ENCODE measurements at regions not wholly inside any gene's neighbourhood (a gene's known extent, or its start where the extent isn't known, plus 50 kb on each side); places are given as distances from the start of the nearest gene placed in this dataset.
"Not testable (repeated sequence)": the region's sequence is repeated elsewhere in the genome, so short reads cannot be mapped to it uniquely, and the experiment has no call there.

DNA sequence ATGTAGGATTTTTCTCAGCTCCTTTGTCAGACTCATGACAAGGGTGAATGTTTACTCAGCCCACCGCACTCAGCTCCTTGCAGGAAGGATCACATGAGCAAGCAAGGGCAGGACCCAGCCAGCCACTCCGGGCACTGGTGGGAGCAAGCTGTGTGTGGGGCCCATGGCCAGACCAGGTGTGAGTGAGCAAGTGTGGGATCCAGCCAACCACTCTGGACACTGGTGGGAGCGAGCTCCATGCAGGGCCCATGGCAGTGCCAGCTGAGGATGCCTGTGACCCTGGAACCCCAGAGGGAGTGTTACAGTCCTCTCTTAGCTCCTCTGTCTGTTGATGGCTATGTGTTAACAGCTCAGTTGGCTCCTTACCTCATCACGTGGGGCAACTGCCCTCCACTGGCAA is 2750.6 kb downstream of the PCDH7 start:
- no peak for DNase-seq (ENCODE audit: low read depth)

DNA sequence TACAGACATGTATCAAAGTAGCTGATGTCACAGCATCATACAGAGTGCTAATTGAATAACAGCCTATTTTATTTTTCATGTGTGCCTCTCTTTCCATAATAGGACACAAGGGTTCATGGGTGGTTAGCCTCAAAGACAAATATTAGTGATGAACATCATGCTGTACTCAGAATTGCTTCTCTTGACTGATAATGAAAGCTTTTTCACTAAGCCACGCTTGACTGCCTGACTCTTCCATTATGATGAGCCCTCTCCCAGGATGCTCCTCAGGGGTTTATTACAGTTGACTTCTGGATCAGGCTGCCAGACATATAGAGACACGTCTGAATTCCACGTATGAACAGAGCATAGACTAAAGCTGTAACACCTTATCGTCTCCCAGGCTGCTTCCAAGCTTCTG is 2757.5 kb downstream of the PCDH7 start:
- no peak for DNase-seq (ENCODE audit: low read depth)

DNA sequence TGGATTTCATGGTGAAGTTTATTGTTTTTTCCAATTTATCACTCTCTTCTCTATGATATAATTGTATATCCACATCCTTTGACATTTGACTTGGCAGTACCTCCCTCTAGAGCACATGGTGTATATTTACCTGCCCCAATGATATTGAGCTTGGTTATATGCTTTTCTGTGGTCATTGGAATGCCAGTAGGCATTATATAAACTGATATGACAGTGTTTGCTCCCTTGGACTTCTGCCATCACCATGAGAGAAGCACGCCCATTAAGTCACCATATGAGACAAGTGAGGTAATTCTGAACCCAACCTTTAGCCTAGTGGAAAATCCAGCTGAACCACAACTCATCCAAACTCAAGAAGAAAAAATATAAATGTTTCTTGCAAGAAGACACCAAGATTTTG is 2761.5 kb downstream of the ARAP2 start:
- no peak for DNase-seq (ENCODE audit: low read depth)

DNA sequence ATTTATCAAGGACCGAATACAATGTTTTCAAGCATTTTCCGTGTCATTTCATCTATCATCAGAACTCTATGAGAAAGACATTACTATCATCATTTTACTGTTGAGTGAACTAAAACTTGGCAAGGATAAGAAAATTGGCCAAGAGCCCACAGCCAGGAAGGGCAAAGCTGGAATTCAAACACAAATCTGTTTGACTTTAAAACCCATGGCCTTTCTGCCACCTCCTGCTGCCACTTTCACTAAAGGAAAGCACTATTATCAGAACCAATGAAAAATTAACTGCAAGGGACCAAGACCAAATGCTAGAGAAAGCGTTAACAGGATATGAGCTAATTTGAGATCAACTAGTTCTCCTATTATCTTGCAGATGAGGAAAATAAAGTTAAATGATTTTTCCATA is 2759.2 kb downstream of the ARAP2 start:
- DNase-seq (ENCODE audit: low read depth) = no peak

DNA sequence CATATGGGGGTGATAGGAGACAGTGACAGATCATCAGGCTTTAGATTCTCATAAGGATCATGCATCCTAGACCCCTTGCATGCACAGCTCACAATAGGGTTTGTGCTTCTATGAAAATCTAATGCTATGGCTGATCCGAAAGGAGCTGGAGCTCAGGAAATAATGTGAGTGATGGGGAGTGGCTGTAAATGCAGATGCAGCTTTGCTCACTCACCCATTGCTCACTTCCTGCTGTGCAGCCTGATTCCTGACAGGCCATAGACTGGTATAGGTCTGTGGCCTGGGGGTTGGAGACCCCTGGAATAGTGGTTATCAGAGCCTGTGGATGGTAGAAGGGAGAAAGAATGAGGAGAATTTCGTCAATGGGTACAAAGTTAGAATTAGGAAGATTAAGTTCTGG is 2751.1 kb downstream of the ARAP2 start:
- no peak for DNase-seq (ENCODE audit: low read depth)

DNA sequence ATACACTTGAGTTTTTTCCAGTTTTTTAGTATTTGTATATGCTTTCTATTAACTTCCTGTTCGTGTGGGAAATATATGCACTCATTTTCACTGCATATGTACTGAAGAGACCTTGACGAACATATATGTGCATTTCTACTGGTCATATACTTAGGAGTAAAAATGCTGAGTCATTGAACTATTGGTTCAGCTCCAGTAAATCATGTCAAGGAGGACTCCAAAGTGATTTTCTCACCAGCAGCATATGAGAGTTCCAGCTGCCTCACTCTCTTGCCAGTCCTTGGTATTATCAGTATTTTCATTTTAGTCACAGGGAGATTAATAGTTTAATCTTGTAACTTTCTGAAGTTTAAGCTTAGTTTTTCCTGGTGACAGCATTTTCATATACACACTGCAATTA is 2750.2 kb downstream of the ARAP2 start:
- DNase-seq (ENCODE audit: low read depth) = no peak

DNA sequence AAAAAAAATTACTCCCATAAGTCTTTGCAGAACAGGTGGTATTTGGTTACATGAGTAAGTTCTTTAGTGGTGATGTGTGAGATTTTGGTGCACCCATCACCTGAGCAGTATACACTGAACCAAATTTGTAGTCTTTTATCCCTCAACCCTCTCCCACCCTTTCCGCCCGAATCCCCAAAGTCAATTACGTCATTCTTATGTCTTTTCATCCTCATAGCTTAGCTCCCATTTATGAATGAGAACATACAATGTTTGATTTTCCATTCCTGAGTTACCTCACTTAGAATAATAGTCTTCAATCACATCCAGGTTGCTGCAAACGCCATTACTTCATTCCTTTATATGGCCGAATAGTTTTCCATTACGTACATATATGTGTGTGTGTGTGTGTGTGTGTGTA is 2742.7 kb downstream of the ARAP2 start:
- not testable (repeated sequence) for DNase-seq (ENCODE audit: low read depth)

DNA sequence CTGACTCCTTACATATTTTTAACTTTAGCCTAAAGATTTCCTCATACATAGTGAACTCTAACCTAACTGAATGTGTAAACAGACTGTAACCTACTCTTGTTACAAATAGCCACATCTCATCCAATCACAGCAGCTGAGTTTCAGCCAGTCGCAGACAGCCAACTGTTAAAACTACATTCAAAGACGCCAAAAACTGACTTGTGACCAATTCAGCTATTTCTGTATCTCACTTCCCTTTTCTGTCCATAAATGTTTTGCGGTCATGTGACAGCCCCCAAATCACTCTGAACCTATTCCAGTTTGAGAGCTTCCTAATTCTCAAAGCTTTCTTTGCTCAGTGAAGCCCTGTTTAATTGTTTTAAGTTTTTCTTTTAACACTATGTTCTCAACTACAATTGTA is 2731.9 kb downstream of the ARAP2 start:
- no peak for DNase-seq (ENCODE audit: low read depth)

DNA sequence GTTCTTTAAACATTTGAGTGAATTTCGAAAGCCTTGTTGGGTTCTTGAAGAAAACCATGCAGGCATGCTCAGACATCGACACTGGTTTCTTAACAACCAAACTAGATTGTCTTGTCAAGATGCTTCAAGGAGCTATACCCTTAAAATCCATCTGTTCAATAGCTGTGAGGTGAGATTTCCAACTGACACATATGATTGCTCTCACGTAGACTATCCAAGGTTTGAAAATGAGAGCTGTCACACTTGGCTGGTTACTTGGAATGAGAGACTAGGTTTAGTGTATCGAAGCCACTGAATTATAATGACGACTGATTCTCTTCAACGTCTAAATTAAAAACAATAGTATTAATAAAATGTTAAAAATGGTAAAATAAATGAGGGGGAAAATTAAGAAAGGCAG is 2725.5 kb downstream of the ARAP2 start:
- no peak for DNase-seq (ENCODE audit: low read depth)

DNA sequence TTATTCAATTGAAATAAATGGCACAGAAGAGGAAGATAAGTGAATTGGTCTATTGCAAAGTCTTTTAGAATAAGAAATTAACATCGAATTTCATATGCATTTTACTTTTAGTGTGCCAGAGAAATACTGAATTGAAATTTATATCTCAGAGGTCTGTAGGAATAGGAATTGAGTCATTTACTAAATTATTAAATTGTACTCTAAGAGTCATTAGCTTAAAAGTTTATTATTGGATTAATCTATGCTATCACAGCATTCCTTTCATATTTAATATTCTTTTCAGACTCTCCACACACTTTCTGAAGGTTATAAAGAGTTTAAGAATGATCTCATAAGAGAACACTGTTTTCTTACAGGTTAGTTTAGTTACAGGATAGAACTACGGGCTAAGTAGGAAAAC is 2711.5 kb downstream of the ARAP2 start:
- DNase-seq (ENCODE audit: low read depth) = no peak

DNA sequence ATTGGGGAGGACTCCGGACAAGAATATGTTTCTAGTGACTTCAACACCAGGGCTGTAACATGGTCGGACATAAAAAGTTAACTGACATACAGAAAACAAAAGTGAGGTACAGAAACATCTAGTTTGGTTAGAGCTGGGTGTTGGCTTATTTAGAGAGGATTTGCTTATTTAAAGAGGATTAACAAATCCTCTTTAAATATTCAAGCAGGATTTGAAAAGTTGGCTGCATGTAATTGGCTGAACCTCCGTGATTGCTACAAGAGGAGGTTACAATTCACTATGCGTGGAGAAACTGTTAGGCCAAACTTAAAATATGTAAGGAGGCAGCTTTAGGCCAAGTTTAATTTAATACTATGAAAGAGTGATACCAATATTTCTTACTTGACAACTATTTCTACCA is 2707.4 kb downstream of the ARAP2 start:
- DNase-seq (ENCODE audit: low read depth) = no peak

DNA sequence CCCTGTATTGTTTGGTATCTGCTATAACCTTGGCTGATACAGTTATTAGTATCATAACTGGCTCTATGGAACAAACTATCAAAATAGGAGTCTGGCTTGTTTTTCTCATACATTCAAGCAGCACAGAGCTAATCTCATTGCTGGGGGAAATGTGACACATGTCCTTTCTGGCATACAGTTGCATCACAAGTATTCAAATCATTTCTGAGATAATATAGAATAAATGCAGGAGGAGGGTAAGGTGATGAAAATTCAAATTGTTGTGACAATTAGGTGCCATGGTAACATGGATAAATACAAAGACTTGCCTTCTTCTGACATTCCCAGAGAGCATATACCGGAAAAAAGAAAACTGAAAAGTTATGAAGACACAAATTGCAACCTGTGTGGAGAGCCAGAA is 2706.8 kb downstream of the ARAP2 start:
- no peak for DNase-seq (ENCODE audit: low read depth)

DNA sequence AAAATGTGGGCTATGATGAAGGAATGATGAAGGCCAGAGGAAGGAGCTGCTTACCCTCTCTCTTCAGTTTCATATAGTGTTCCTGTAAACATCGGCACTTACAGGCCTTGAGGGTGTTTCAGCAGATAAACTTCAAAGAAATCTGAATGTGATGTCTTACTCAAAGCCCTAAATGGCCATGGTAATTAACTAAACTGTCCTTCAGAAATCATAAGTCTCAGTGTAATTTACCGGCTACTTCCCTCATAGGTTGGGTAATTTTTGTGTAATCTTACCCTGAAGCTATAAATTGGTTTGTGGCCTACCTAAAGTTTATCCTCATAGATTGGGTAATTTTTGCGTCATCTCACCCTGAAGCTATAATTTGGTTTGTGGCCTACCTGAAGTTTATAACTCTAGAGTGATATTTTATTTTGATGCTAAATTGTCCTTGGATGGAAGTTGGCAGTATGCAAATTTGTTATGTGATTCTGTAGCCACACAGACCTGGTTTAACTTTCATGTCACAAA is 2700.3 kb downstream of the ARAP2 start:
- no peak for DNase-seq (ENCODE audit: low read depth)

DNA sequence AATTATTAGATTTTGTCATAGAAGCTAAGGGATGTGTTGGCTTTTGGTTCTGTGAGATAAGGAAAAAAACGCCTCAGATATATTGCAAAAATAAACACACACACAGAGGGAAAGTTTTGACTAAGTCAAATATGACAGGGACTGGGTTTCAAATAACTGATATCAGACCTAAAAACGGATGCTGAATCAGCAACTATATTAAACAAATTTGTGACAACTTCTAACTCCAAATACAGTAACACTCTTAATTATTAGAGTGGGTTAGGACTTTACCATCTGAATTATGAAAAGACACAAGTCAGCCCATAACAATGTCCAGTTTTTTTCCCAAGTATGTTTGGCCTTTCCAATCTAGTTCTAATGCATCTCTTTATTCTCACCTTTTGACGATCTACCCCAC is 2693.1 kb downstream of the ARAP2 start:
- DNase-seq (ENCODE audit: low read depth) = no peak

DNA sequence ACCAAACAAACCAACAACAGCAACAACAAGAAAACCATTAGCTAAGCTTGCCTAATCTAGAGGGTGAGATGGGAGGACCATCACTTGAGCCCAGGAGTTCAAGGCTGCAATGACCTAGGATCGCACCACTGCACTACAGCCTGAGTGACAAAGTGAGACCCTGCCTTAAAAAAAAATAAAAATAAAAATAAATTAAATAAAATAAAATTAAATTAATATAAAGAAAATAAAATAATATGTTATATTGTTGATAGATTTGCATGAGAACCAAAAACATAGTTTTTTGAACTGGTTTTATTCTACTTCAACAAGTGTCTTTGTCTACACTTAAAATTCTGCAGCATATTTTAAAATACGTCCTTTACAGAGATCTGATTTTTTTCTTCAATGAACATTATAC is 2683.1 kb downstream of the ARAP2 start:
- DNase-seq (ENCODE audit: low read depth) = no peak

DNA sequence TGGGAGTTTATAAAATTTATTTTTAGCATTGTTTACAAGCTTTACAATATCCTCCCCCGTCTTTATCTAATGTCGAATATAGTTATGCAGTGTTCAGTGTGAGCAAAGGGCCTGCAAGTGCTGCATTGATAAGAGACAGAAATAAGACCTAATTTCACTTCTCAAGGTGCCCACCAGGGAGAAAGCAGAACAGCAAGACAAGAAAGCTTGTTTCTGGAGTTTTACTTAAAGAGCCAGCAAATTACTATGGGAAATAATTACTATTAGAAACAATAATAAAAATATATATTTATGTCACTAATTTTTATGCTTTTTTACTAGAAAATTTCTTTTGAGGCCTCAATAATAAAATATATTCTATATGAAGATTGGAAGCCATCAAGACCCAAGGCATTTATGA is 2677.7 kb downstream of the ARAP2 start:
- DNase-seq (ENCODE audit: low read depth) = no peak

DNA sequence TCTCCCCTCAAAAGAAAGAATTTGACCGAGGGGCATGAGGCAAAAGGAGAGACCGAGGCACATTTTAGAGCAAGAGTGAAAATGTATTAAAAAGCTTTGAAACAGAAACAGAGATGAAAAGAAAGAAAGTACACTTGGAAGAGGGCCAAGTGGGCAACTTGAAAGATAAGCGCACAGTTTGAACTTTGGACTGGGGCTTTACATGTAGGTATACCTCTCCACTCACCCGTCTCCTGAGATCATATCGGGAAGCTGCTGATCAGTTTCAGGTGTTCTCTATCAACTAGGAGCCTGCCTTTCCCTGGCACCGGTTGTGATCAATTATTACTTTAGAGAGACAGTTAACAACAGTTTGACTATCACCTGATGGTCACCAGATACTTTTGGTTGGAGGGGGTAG is 2666.5 kb downstream of the ARAP2 start:
- DNase-seq (ENCODE audit: low read depth) = no peak

DNA sequence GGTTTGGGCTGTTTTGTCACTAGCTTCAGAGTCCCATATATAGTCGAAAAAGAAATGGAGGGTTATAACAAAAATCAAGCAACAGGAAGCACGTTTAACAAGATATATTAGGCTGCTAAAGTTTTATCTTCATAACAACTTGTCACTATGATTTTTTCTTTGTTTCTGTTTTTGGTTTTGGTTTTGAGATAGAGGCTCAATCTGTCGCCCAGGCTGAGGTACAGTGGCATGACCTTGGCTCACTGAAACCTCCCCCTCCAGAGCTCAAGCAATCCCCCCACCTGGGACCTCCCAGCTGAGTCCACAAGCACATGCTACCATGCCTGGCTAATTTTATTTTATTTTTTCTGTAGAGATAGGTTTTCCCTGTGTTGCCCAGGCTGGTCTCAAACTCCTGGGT is 2664.4 kb downstream of the ARAP2 start:
- DNase-seq (ENCODE audit: low read depth) = no peak

DNA sequence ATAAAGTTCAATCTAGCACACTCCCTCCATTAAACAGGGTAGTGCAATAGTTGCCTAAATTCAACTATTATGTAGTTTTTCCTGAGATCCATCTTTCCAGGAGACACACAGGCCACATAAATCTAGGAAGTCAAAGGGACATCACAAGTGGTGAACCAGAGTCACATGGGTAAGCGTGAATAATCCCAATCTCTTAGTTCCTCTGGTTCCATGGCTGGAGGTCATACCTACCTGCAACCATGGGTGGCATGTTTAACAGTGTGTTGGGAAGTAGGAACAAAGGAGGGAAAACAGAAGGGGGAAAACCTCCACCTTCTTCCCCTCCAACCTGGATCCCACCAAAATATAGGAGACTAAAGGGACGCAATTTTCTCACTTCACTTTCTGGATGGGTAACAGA is 2651.6 kb downstream of the ARAP2 start:
- no peak for DNase-seq (ENCODE audit: low read depth)

DNA sequence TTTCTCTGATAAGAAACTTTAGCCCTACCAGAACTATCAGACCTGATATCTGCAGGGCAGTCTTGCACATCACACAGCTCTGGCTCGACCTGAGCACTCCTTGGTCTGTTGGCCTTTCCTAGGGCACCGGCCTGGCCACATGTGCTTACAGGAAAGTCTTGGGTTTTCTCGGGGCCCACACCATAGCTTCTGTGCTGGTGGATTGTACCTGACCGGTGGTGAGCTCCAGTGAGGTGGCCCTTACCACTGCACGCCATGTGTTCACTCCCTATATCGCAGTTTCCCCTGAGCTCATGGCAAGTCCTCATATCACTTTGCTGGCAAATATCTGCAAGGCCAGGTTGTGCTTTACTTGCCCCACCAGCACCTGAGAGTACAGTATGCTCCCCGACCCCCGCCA is 2637.4 kb downstream of the ARAP2 start:
- no peak for DNase-seq (ENCODE audit: low read depth)

DNA sequence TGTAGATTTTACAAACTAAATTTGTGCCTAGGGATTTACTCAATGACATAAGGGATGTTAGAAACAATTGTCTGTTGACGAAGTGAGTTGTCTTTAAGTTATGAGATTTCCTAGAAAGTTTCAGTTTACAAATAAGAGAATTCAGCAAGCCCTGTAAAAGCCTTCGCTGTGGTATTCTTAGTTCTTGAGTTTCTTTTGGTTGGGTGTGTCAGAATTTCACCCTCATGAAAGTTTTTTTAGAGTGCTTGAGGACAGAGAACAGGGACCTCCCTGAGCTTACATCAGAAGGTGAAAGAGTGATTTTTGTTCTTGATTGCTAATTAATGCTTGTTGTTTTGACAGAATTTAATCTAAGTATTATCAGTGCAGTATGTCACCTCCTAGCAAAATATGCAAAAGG is 2628.2 kb downstream of the ARAP2 start:
- DNase-seq (ENCODE audit: low read depth) = no peak

DNA sequence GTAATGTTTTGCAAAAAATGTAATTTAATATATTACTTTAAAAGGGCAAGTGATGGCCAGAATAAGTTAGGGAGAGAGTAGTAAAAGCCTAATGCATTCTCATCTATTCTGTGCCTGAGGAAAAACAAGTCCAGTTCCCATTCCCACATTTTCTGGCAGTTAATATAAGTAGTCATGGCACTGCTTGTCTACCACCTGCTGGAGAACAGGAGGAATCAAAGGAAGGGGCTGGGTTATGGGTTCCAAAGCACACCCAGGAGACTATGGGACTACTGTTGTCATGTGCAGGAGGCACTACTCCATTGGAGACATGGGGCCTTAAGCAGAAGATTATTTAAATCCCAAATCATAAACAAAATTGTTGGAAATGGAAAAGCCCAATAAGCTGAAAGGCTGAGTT is 2618.6 kb downstream of the ARAP2 start:
- DNase-seq (ENCODE audit: low read depth) = no peak

DNA sequence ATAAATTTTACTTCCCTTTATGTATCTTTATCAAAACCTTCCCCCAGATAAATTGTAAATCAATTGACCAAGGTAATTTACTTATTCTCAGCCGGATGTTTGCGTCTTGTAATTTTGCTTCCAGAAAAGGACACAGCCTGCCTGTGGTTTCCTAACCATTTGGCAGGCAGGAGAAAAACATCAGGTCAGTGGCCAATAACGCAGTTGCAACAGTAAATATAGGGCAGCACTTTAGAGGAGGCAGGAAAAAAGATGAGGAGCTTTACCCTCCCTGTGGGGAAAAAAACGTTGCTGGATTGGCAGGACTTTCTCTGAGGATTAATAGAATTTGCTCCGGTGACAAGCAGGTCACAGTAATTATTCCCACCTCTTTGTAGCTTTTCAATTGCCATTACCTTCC is 2618.1 kb downstream of the ARAP2 start:
- no peak for DNase-seq (ENCODE audit: low read depth)

DNA sequence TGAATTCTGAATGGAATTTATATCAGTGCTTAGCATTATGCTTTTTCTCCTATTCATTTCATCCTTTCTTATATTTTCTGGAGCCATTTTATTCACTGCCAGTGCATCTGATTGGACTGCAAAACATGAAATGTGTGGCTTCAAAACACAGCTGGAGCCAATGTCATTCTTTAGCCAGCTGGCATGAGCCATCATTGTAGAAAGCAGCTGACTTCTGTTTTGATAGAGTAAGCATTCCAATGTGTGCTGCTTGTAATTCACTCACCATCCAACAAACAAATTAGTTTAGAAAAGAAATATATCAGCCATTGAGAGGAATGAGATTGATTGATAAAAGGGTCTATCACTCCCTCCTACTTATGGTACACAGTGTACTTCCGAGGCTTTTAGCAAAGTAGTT is 2616.0 kb downstream of the ARAP2 start:
- DNase-seq (ENCODE audit: low read depth) = no peak

DNA sequence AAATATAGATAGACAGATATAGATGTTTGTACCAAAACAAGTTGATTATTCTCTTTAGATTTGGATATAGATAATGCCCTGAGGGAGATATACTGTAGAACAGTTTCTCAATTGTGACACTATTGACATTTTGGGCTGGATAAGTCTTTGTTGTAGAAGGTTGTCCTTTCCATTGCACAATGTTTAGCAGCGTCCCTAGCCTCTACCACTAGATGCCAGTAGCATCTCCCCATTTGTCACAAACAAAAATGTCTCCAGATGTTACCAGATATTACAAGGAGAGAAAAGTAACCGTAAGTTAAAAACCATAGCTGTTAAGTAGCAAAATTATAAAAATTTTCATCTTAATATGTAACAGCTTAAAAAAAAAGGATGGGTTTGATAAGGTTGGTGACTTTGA is 2595.3 kb downstream of the ARAP2 start:
- DNase-seq (ENCODE audit: low read depth) = no peak

All from stromal cell of bone marrow (primary cell).